Neural crest cell (in vitro differentiated cells): ENCODE measurements at regions not wholly inside any gene's neighbourhood (a gene's known extent, or its start where the extent isn't known, plus 50 kb on each side); places are given as distances from the start of the nearest gene placed in this dataset.
A peak's percentile ranks its signal among the peaks of the same experiment; 100 is the strongest.

Source experiments
- DNase-seq: peaks from one replicate; pipeline ENCODE4 v3.0.0; 2021; ENCODE audit warnings: low read depth, mixed read lengths, low spot score
- H3K27ac Mint-ChIP-seq: one replicate; pipeline ENCODE4 v1.8.0; 2021; ENCODE audit warnings: mild to moderate bottlenecking, mixed read lengths; ENCODE audit not compliant: unreplicated experiment
- H3K27me3 Mint-ChIP-seq: 2 replicates; pipeline ENCODE4 v1.8.0; 2021; ENCODE audit warnings: low read depth, mild to moderate bottlenecking, mixed read lengths
- H3K36me3 Mint-ChIP-seq: 2 replicates; pipeline ENCODE4 v1.8.0; 2021; ENCODE audit warnings: low read depth, mild to moderate bottlenecking, mixed read lengths
- H3K4me1 Mint-ChIP-seq: 2 replicates; pipeline ENCODE4 v1.8.0; 2021; ENCODE audit warnings: mixed read lengths
- H3K4me3 Mint-ChIP-seq: one replicate; pipeline ENCODE4 v1.8.0; 2021; ENCODE audit warnings: mild to moderate bottlenecking, mixed read lengths
- H3K9me3 Mint-ChIP-seq: 2 replicates; pipeline ENCODE4 v1.8.0; 2021; ENCODE audit warnings: mixed read lengths
- TF ChIP-seq, protein P1 (sequence below): fragments of 200-600 bp; sonication (generic); conservative IDR thresholded peaks from 2 replicates; pipeline ENCODE4 v1.5.0; 2021; ENCODE audit warnings: antibody characterized with exemption, mild to moderate bottlenecking

DNA sequence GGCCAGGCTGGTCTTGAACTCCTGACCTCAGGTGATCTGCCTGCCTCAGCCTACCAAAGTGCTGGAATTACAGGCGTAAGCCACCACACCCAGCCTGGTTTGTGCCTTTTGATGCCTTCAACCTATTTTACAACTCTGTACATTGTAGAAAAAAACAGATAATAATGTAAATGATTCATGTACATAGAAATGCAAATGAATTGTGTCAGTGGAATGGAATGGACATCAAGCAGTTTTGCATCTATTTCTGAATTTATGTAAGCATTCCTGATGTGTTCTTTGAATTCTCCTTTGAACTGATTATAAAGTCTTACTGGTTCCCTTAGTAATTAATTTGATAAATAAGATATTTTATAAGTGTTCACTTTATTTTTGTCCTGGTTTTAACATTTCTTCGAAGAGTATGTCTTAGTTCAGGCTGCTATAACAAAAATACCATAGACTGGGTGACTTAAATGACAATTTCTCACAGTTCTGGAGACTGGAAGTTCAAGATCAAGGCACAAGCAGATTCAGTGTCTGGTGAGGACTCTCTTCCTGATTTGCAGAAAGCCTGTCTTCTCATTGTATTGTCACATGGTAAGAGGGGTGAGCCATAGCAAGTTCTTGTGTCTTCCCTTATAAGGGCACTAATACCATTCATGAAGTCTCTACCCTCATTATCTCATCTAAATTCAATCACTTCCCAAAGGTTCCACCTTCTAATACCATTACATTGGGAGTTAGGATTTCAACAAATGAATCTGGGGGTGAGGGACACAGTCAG, 162.2 kb upstream of the S100G start:
- Mint-ChIP-seq H3K27ac (no peak overlapping the region), H3K4me1 (peaks cover 16% of the 10 kb centered on the region), H3K4me3 (no peak overlapping the region), H3K27me3 (no peaks in the 10 kb centered on the region), H3K36me3 (no peaks in the 10 kb centered on the region), H3K9me3 (peaks cover 11% of the 10 kb centered on the region)
- no peak for DNase-seq
- TF ChIP-seq, protein P1, sequence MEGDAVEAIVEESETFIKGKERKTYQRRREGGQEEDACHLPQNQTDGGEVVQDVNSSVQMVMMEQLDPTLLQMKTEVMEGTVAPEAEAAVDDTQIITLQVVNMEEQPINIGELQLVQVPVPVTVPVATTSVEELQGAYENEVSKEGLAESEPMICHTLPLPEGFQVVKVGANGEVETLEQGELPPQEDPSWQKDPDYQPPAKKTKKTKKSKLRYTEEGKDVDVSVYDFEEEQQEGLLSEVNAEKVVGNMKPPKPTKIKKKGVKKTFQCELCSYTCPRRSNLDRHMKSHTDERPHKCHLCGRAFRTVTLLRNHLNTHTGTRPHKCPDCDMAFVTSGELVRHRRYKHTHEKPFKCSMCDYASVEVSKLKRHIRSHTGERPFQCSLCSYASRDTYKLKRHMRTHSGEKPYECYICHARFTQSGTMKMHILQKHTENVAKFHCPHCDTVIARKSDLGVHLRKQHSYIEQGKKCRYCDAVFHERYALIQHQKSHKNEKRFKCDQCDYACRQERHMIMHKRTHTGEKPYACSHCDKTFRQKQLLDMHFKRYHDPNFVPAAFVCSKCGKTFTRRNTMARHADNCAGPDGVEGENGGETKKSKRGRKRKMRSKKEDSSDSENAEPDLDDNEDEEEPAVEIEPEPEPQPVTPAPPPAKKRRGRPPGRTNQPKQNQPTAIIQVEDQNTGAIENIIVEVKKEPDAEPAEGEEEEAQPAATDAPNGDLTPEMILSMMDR = no peak

DNA sequence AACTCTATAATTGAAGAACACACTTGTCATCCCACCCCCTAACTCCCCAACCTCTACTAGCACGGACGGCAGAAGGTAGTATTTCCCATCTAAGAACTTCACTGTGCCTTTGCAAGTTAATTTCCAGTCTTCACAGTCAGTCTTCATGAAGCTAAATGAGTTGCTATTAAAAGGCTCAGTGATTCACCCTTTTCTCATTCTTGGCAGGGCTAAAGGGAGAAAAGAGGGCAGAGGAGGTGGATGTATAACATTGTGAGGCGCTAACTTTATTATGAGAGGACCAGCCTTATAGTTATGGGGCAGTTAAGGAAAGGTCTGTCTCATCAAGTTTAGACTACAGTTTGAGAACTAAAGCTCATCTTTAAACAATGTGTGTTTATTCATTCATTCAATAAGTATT, 161.0 kb upstream of the S100G start:
- Mint-ChIP-seq H3K27me3 (no peaks in the 10 kb centered on the region), H3K36me3 (peaks cover 2% of the 10 kb centered on the region), H3K4me1 (peaks cover 11% of the 10 kb centered on the region), H3K9me3 (peaks cover 11% of the 10 kb centered on the region), H3K27ac (peak overlapping the region; percentile 76), H3K4me3 (no peak overlapping the region)
- TF ChIP-seq, protein P1 = no peak
- no peak for DNase-seq

DNA sequence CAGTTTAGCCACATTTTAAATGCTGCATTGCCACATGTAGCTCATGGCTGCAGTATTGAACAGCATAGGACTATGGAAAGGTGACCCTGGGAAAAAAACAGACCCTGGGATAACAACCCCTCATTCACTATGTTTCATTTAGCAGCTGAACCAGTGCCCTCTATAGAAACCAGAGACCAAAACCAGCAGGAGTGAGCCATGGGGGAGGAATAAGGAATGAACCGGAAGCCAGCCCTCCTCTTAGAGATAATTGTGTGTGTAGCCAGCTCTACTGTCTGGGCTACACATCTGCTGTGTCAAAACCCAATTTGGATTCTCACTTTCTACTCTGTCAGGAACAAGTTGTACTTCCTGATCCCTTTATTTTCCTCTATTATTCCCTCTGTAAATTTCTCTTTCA, 158.5 kb upstream of the S100G start:
- no peak overlapping the region for H3K4me3 Mint-ChIP-seq
- no peak overlapping the region for H3K27ac Mint-ChIP-seq
- peaks cover 13% of the 10 kb centered on the region for H3K9me3 Mint-ChIP-seq

DNA sequence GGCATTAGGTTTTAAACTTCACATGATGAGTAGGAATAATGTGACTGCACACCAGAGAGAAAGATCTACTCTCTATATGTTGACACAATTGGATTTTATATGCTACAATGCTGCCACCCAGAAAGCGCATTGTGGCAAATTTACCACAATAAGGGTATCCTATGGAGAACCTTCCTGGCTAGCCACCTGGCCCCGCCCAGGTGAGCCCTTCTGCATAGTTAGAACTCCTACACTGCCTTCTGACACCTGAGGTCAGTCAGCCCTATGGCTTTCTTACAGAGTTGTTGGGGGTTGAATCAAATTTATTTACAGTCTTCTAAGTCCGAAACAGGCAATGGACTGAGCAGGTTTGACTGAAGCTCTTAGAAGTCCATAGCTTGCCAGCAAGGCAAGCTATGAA, 153.8 kb upstream of the S100G start:
- H3K9me3 Mint-ChIP-seq = peaks cover 4% of the 10 kb centered on the region
- no peak overlapping the region for H3K4me3 Mint-ChIP-seq
- TF ChIP-seq, protein P1 = no peak
- H3K4me1 Mint-ChIP-seq = peaks cover 11% of the 10 kb centered on the region
- DNase-seq = no peak
- H3K27ac Mint-ChIP-seq = no peak overlapping the region
- H3K36me3 Mint-ChIP-seq = peaks cover 9% of the 10 kb centered on the region
- no peaks in the 10 kb centered on the region for H3K27me3 Mint-ChIP-seq

More for the DNA sequence above, 158.5 kb upstream of the S100G start:
- Mint-ChIP-seq H3K4me1 (peaks cover 11% of the 10 kb centered on the region), H3K27me3 (no peaks in the 10 kb centered on the region), H3K36me3 (peaks cover 6% of the 10 kb centered on the region)
- TF ChIP-seq, protein P1 = no peak
- no peak for DNase-seq

DNA sequence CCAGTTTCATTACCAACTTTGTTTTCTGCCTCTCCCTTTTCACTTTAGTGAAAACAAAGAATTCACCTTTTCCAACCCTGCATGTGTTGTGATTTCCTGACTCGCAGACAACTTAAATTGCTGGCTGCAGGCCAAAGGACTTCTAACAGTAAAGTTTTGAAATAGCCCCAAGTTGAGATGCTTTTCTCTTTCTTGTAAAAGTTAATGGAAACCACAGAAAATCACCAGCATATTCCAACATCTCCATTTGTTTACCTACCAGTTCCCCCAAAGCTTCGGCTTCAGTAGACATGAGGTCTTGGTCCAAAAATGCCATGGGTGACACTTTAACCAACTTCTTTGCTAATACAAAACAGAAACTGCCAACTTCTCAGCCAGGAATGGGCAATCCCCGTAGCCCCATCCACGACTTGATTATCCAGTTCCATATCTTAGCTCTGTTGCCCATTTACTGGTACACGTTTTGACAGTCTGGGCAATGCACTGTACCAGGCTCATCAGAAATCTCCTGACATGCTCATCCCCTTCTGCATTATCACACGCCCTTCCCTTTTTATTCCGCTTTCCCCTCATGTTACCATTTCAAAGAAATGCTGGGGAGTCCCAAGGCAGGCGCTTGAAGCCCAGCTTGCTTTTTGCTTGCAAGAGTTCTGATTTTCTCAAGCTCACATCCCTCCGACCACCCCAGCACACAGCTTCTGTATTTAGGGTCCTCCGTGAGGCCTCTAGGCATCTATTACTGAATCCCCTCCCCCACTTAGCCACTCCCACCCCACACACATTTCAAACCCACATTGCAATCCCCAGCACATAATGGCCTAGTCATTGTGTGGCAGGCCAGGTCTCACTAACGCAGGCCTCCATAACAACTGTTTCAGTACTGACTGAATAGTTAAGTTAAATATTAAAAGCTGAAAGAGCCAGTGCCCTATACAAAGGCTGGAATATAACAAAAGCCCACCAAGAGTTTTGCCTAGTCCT, 137.9 kb upstream of the S100G start:
- Mint-ChIP-seq H3K27me3 (no peaks in the 10 kb centered on the region), H3K4me1 (peaks cover 15% of the 10 kb centered on the region), H3K36me3 (peaks cover 4% of the 10 kb centered on the region), H3K27ac (peak overlapping the region; percentile 72), H3K4me3 (no peak overlapping the region), H3K9me3 (peaks cover 6% of the 10 kb centered on the region)
- no peak for DNase-seq
- TF ChIP-seq, protein P1 = no peak
